ENCODE measurements at regions not wholly inside any gene's neighbourhood (a gene's known extent, or its start where the extent isn't known, plus 50 kb on each side); places are given as distances from the start of the nearest gene placed in this dataset.
A peak's percentile ranks its signal among the peaks of the same experiment; 100 is the strongest.

DNA sequence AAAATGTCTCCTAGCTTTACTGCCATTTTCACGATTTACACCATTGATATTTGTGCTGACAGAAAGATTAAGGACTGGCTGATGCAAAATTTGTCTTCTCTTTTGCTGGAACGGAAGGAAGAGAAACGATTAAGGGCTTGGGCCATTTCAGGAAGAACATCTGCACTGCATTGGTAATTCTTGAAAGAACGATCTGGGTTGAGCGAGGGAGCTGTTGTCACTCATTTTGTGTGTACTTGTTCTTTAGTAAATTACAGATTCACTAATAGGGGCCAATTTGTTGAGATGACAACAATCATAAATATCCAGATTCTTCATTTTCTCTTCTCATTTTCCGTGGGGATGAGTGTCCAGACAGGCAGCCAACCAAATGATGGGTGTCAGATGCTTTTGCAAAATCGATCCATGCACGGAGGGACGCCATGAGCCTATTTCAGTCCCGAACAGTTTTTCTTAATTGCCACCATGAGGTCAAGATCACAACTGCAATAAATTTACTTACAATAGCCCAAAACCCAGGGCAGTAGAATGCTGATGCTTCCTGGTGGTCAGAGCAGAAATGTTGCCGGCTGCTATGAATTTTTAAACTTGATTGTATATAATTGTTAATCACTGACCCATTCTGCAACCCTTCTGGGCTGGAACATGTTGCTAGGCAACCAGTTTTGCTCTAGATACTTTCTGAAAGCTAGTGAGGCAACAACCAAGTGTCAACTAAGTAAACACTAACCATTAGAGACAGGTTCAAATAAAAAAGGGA lies 132.4 kb upstream of the TIAM1 start:
- H3K79me2 ChIP-seq (ENCODE audit: low read length) = no peaks in the 10 kb centered on the region
- H3K4me1 ChIP-seq (ENCODE audit: low read length) = no peaks in the 10 kb centered on the region
- no peak overlapping the region for H3K4me2 ChIP-seq (ENCODE audit: low read depth, low read length, poor library complexity, severe bottlenecking)
- H3K27ac ChIP-seq (ENCODE audit: low read length) = no peak overlapping the region
- DNase-seq = peak; percentile 23
- H3K4me3 ChIP-seq (ENCODE audit: low read length) = no peak overlapping the region
- H3K9me3 ChIP-seq (ENCODE audit: low read length) = no peaks in the 10 kb centered on the region
- no peaks in the 10 kb centered on the region for H3K36me3 ChIP-seq (ENCODE audit: insufficient read depth, low read length)
- H2AFZ ChIP-seq (ENCODE audit: low read length) = no peak overlapping the region
- no peaks in the 10 kb centered on the region for H4K20me1 ChIP-seq (ENCODE audit: insufficient read depth, low read depth, low read length)
- no peaks in the 10 kb centered on the region for H3K27me3 ChIP-seq (ENCODE audit: low read length)
- H3K9me2 ChIP-seq (replicated peaks; ENCODE audit: insufficient read depth, low read length) = no peaks in the 10 kb centered on the region
- no peak overlapping the region for H3K9ac ChIP-seq (ENCODE audit: low read length)

DNA sequence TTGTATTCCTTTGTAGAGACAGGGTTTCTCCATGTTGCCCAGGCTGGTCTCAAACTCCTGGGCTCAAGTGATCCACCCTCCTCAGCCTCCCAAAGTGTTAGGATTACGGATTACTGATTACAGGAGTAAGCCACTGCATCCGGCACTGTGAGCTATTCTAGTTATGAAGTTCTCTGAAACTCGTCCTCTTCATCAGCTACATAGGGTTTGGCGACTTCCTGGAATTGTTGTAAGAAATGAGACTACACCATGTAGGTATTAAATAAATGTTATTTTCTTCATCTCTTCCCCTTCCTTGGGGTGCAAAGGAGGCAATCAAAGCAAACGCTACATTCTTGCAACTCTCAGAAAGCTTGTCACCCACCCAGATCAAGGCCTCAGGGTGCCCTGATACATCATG lies 131.2 kb upstream of the TIAM1 start:
- Histone ChIP-seq H3K9me2 (replicated peaks; ENCODE audit: insufficient read depth, low read length) (no peaks in the 10 kb centered on the region), H3K4me1 (ENCODE audit: low read length) (no peaks in the 10 kb centered on the region), H3K79me2 (ENCODE audit: low read length) (no peaks in the 10 kb centered on the region), H3K4me3 (ENCODE audit: low read length) (no peak overlapping the region), H4K20me1 (ENCODE audit: insufficient read depth, low read depth, low read length) (no peaks in the 10 kb centered on the region), H3K9ac (ENCODE audit: low read length) (no peak overlapping the region), H3K9me3 (ENCODE audit: low read length) (no peaks in the 10 kb centered on the region), H3K27ac (ENCODE audit: low read length) (no peak overlapping the region), H3K27me3 (ENCODE audit: low read length) (no peaks in the 10 kb centered on the region), H2AFZ (ENCODE audit: low read length) (no peak overlapping the region), H3K4me2 (ENCODE audit: low read depth, low read length, poor library complexity, severe bottlenecking) (no peak overlapping the region), H3K36me3 (ENCODE audit: insufficient read depth, low read length) (no peaks in the 10 kb centered on the region)
- DNase-seq = no peak

DNA sequence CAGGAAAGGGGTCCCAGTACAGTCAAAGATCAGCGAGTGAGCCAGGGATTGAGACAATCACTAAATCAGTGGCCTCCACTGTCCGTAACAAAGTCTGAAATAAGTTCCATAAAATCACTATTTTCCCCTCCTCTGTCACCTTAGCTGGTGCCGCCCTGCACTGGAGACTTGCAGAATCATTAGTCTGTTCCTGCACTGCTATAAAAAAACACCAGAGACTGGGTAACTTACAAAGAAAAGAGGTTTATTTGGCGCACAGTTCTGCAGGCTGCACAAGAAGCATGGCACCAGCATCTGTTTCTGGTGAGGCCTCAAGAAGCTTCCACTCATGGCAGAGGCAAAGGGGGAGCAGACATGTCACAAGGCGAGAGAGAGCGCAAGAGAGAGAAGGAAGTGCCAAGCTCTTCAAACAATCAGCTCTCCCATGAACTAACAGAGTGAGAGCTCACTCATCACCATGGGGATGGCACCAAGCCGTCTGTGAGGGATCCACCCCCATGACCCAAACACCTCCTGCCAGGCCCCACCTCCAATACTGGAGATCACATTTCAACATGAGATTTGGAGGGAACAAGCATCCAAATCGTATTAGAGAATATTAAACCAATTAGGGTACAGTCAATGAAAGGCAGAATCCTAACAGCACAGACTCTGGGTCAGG lies 129.8 kb upstream of the TIAM1 start:
- no peaks in the 10 kb centered on the region for H3K27me3 ChIP-seq (ENCODE audit: low read length)
- no peaks in the 10 kb centered on the region for H3K4me1 ChIP-seq (ENCODE audit: low read length)
- no peak overlapping the region for H3K9ac ChIP-seq (ENCODE audit: low read length)
- no peak overlapping the region for H3K4me2 ChIP-seq (ENCODE audit: low read depth, low read length, poor library complexity, severe bottlenecking)
- no peaks in the 10 kb centered on the region for H3K9me3 ChIP-seq (ENCODE audit: low read length)
- no peak overlapping the region for H3K27ac ChIP-seq (ENCODE audit: low read length)
- H4K20me1 ChIP-seq (ENCODE audit: insufficient read depth, low read depth, low read length) = no peaks in the 10 kb centered on the region
- H3K9me2 ChIP-seq (replicated peaks; ENCODE audit: insufficient read depth, low read length) = no peaks in the 10 kb centered on the region
- H3K36me3 ChIP-seq (ENCODE audit: insufficient read depth, low read length) = no peaks in the 10 kb centered on the region
- no peak overlapping the region for H3K4me3 ChIP-seq (ENCODE audit: low read length)
- H2AFZ ChIP-seq (ENCODE audit: low read length) = no peak overlapping the region
- no peaks in the 10 kb centered on the region for H3K79me2 ChIP-seq (ENCODE audit: low read length)
- peak; percentile 39 for DNase-seq

DNA sequence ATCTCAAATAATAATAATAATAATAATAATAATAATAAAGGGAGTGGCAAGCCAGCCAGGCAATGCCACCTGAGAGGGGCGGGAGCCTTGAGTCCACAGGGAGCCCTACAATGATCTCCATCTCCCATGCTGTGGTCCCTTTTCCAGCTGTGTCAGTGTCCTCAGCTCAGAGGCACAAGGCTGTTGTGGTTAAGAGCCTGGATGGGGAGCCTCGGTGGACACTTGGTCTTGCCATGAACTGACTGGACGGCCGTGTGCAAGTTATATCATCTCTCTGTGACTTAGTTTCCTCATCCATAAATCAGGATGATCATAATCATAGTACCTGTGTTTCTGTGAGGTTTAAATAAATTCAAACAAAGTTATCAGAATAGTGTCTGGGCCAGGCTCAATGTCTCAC lies 127.8 kb upstream of the TIAM1 start:
- DNase-seq = peak; percentile 27
- no peaks in the 10 kb centered on the region for H3K4me1 ChIP-seq (ENCODE audit: low read length)

DNA sequence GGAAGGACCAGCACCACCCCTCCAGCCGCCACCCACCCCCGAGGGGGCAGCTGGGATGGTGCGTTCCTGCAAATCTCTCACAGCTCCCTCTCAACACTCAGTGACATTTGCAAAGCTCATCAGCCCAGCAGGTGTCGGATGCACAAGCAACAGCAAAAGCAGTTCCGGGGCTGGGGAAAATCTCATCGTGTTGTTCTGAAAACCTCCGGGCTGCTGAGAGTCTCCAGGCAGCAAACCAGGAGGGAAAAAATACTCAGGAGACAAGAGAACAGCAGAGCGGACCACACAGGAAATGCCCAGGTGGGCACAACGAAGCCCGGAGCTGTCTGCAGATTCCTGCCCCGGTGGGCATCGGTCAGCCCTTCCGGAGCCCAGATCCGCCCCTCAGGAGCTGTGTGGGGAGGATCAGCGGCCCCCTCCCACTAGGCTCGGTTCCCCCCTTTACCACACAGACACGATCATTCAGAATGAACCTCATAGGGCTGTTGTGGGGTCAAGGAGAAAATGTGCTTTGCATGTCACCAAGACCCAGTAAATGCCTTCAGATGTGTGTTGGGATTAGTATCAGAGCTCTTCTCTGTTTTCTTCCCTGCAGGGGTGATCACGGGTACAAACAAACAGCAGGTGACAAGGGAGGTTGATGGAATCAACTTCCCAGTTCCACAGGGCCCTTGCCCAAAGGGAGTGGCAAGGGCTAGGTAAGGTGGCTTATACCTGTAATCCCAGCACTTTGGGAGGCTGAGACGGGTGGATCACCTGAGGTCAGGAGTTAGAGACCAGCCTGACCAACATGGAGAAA lies 127.0 kb upstream of the TIAM1 start:
- H3K27me3 ChIP-seq (ENCODE audit: low read length) = no peaks in the 10 kb centered on the region
- H3K9me2 ChIP-seq (replicated peaks; ENCODE audit: insufficient read depth, low read length) = no peaks in the 10 kb centered on the region
- no peak overlapping the region for H3K9ac ChIP-seq (ENCODE audit: low read length)
- no peaks in the 10 kb centered on the region for H3K4me1 ChIP-seq (ENCODE audit: low read length)
- H3K36me3 ChIP-seq (ENCODE audit: insufficient read depth, low read length) = no peaks in the 10 kb centered on the region
- DNase-seq = peak; percentile 17
- H3K4me3 ChIP-seq (ENCODE audit: low read length) = no peak overlapping the region
- H3K27ac ChIP-seq (ENCODE audit: low read length) = no peak overlapping the region
- H3K79me2 ChIP-seq (ENCODE audit: low read length) = no peaks in the 10 kb centered on the region
- no peaks in the 10 kb centered on the region for H3K9me3 ChIP-seq (ENCODE audit: low read length)
- H3K4me2 ChIP-seq (ENCODE audit: low read depth, low read length, poor library complexity, severe bottlenecking) = no peak overlapping the region
- no peak overlapping the region for H2AFZ ChIP-seq (ENCODE audit: low read length)
- H4K20me1 ChIP-seq (ENCODE audit: insufficient read depth, low read depth, low read length) = no peaks in the 10 kb centered on the region

More for the DNA sequence above, 127.8 kb upstream of the TIAM1 start:
- H2AFZ ChIP-seq (ENCODE audit: low read length) = no peak overlapping the region
- H3K27ac ChIP-seq (ENCODE audit: low read length) = no peak overlapping the region
- H3K79me2 ChIP-seq (ENCODE audit: low read length) = no peaks in the 10 kb centered on the region
- H3K36me3 ChIP-seq (ENCODE audit: insufficient read depth, low read length) = no peaks in the 10 kb centered on the region
- no peaks in the 10 kb centered on the region for H3K27me3 ChIP-seq (ENCODE audit: low read length)
- no peaks in the 10 kb centered on the region for H3K9me2 ChIP-seq (replicated peaks; ENCODE audit: insufficient read depth, low read length)
- no peak overlapping the region for H3K4me2 ChIP-seq (ENCODE audit: low read depth, low read length, poor library complexity, severe bottlenecking)
- H3K9ac ChIP-seq (ENCODE audit: low read length) = no peak overlapping the region
- H3K9me3 ChIP-seq (ENCODE audit: low read length) = no peaks in the 10 kb centered on the region
- H3K4me3 ChIP-seq (ENCODE audit: low read length) = no peak overlapping the region
- no peaks in the 10 kb centered on the region for H4K20me1 ChIP-seq (ENCODE audit: insufficient read depth, low read depth, low read length)

DNA sequence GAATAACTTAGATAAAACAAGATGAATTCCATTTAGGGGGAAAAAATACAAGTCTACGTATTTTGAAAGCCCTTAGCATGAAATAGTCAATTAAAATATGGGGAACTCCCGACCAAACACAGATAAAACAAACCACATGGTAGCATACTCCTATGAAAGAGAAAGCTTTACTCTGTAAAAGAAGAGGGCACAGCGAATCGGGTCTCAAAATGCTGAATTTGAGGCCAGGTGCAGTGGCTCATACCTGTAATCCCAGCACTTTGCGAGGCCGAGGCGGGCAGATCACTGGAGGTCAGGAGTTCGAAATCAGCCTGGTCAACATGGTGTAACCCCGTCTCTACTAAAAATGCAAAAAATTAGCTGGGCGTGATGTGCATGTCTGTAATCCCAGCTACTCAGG lies 116.9 kb upstream of the TIAM1 start:
- Histone ChIP-seq H3K9ac (ENCODE audit: low read length) (no peak overlapping the region), H3K4me1 (ENCODE audit: low read length) (no peaks in the 10 kb centered on the region), H3K27me3 (ENCODE audit: low read length) (no peaks in the 10 kb centered on the region), H3K27ac (ENCODE audit: low read length) (no peak overlapping the region), H3K9me3 (ENCODE audit: low read length) (no peaks in the 10 kb centered on the region), H3K4me3 (ENCODE audit: low read length) (no peak overlapping the region), H3K36me3 (ENCODE audit: insufficient read depth, low read length) (no peaks in the 10 kb centered on the region), H4K20me1 (ENCODE audit: insufficient read depth, low read depth, low read length) (no peaks in the 10 kb centered on the region), H3K4me2 (ENCODE audit: low read depth, low read length, poor library complexity, severe bottlenecking) (no peak overlapping the region), H3K79me2 (ENCODE audit: low read length) (no peaks in the 10 kb centered on the region), H2AFZ (ENCODE audit: low read length) (no peak overlapping the region), H3K9me2 (replicated peaks; ENCODE audit: insufficient read depth, low read length) (no peaks in the 10 kb centered on the region)
- peak; percentile 4 for DNase-seq

DNA sequence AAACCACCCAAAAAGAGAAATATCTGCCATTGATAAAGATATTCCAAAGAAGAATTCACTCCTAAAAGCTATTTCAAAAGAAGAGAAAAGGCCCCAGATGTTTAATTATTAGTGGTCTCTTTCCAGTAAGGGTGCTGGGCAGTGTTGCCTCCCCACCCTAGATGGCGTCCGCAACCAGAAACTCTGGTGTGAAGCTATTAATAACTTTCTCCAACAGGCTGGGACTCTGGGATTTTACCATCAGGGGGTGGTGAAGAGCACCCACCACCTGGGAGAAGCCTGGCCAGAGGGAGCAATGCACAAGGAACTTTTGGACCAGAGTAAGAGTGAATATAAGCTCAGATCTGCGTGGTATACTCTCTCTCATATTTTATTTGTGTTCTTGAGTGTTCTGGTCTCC lies 115.4 kb upstream of the TIAM1 start:
- Histone ChIP-seq H3K4me3 (ENCODE audit: low read length) (no peak overlapping the region), H3K27me3 (ENCODE audit: low read length) (no peaks in the 10 kb centered on the region), H3K9ac (ENCODE audit: low read length) (no peak overlapping the region), H4K20me1 (ENCODE audit: insufficient read depth, low read depth, low read length) (no peaks in the 10 kb centered on the region), H3K79me2 (ENCODE audit: low read length) (no peaks in the 10 kb centered on the region), H3K4me1 (ENCODE audit: low read length) (no peaks in the 10 kb centered on the region), H3K9me2 (replicated peaks; ENCODE audit: insufficient read depth, low read length) (no peaks in the 10 kb centered on the region), H3K4me2 (ENCODE audit: low read depth, low read length, poor library complexity, severe bottlenecking) (no peak overlapping the region), H3K9me3 (ENCODE audit: low read length) (no peaks in the 10 kb centered on the region), H2AFZ (ENCODE audit: low read length) (no peak overlapping the region), H3K36me3 (ENCODE audit: insufficient read depth, low read length) (no peaks in the 10 kb centered on the region), H3K27ac (ENCODE audit: low read length) (no peak overlapping the region)
- DNase-seq = no peak

DNA sequence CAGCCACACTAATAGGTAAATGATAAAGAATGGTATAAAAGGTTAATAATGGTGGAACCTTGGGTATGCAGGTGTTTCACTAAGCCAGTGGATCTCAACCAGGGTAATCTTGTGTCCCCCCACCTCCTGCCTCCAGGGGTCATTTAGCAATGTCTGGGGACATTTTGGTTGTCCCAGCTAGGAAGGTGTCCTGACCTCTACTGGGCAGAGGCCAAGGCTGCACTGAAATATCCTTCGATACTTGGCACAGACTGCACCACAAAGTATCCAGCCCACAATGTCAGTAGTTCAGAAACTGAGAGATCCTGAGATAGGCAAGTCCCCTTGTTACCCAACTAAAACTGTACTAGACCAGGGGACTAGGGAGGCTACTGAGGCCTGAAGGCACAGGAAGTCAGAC lies 113.6 kb upstream of the TIAM1 start:
- H3K9ac ChIP-seq (ENCODE audit: low read length) = no peak overlapping the region
- H3K9me3 ChIP-seq (ENCODE audit: low read length) = no peaks in the 10 kb centered on the region
- no peaks in the 10 kb centered on the region for H4K20me1 ChIP-seq (ENCODE audit: insufficient read depth, low read depth, low read length)
- H3K9me2 ChIP-seq (replicated peaks; ENCODE audit: insufficient read depth, low read length) = no peaks in the 10 kb centered on the region
- H3K4me2 ChIP-seq (ENCODE audit: low read depth, low read length, poor library complexity, severe bottlenecking) = no peak overlapping the region
- H3K4me1 ChIP-seq (ENCODE audit: low read length) = no peaks in the 10 kb centered on the region
- H3K27me3 ChIP-seq (ENCODE audit: low read length) = no peaks in the 10 kb centered on the region
- H3K4me3 ChIP-seq (ENCODE audit: low read length) = no peak overlapping the region
- H3K79me2 ChIP-seq (ENCODE audit: low read length) = no peaks in the 10 kb centered on the region
- H3K36me3 ChIP-seq (ENCODE audit: insufficient read depth, low read length) = no peaks in the 10 kb centered on the region
- no peak overlapping the region for H2AFZ ChIP-seq (ENCODE audit: low read length)
- no peak overlapping the region for H3K27ac ChIP-seq (ENCODE audit: low read length)
- no peak for DNase-seq
